HepG2 (cell line): ENCODE measurements at regions not wholly inside any gene's neighbourhood (a gene's known extent, or its start where the extent isn't known, plus 50 kb on each side); places are given as distances from the start of the nearest gene placed in this dataset.

Source experiments
- ATAC-seq: fragments of 200-7000 bp; cut with Tn5 transposase; 3 replicates; pipeline ENCODE4 v1.9.1; 2020; ENCODE audit warnings: mild to moderate bottlenecking, moderate library complexity
- BruUV-seq: library from RNA; stranded (reverse); fragments of 400-500 nt; replicated peaks from 2 replicates; lab custom pipeline; 2021; lab: Mats Ljungman, UMichigan
- CTCF ChIA-PET: fragments of 300-600 bp; formaldehyde crosslinking; extraction: SDS; loops from one replicate; lab custom pipeline; 2021; ENCODE audit warnings: low total read pairs, inconsistent platforms, low intra/inter-chr PET ratio; lab: Yijun Ruan, JAX
- POLR2A ChIA-PET: fragments of 350-600 bp; sonication (Branson Sonifier 250); formaldehyde crosslinking; loops from one replicate; lab custom pipeline; 2020; ENCODE audit warnings: antibody characterized with exemption, inconsistent platforms; lab: Yijun Ruan, JAX
- DNase-seq: peaks from one replicate; pipeline ENCODE4 v3.0.0-alpha.2; 2015; ENCODE audit warnings: low spot score
- FAIRE-seq: peaks from 3 replicates; lab custom pipeline; 2011; peaks lifted over from hg19 to GRCh38; lab: Jason Lieb, UNC
- H2AFZ ChIP-seq: one replicate; pipeline ENCODE4 v1.6.1; 2011; ENCODE audit warnings: low read length, inconsistent platforms
- H3K27ac ChIP-seq: fragments of 300-600 bp; 3 replicates; pipeline ENCODE4 v1.8.0; 2011; ENCODE audit warnings: mixed run types, mild to moderate bottlenecking, mixed read lengths, low read length, inconsistent platforms; ENCODE audit not compliant: insufficient read depth; ENCODE audit errors: extremely low read length
- H3K27me3 ChIP-seq, 2 experiments: fragments of 200-600 bp in 1 of 2; 2 replicates in 1 of 2; 3 replicates in 1 of 2; pipeline versions ENCODE4 v1.6.0 to v1.8.0; 2011; ENCODE audit warnings: low read length in 2 of 2, mild to moderate bottlenecking in 2 of 2, moderate library complexity in 2 of 2, inconsistent platforms in 1 of 2; ENCODE audit not compliant: insufficient read depth in 2 of 2, control insufficient read depth in 1 of 2
- H3K36me3 ChIP-seq, 2 experiments: fragments of 200-600 bp in 1 of 2; replicated peaks in 1 of 2; 2 replicates in 1 of 2; 3 replicates in 1 of 2; pipeline versions ENCODE4 v1.5.1 to v1.8.0; 2011; ENCODE audit warnings: low read length in 2 of 2, inconsistent platforms in 1 of 2; ENCODE audit not compliant: insufficient read depth in 2 of 2, control insufficient read depth in 1 of 2
- H3K4me1 ChIP-seq: 2 replicates; pipeline ENCODE4 v1.5.1; 2012; ENCODE audit warnings: low read length, inconsistent platforms; ENCODE audit not compliant: insufficient read depth
- H3K4me2 ChIP-seq: 2 replicates; pipeline ENCODE4 v1.6.0; 2011; ENCODE audit warnings: low read depth, low read length, inconsistent platforms
- H3K4me3 ChIP-seq, 3 experiments: fragments of 200-600 bp in 1 of 3; sonication (generic), shearing (Covaris generic) in 1 of 3; replicated peaks in 1 of 3; 2 replicates each; pipeline ENCODE4 v1.5.1; 2011 to 2016; ENCODE audit warnings: low read length in 3 of 3, inconsistent platforms in 2 of 3, low read depth in 2 of 3, mild to moderate bottlenecking in 2 of 3, control low read depth in 1 of 3, mixed read lengths in 1 of 3; ENCODE audit not compliant: insufficient read depth in 1 of 3
- H3K79me2 ChIP-seq: one replicate; pipeline ENCODE4 v1.6.1; 2011; ENCODE audit warnings: low read length, inconsistent platforms; ENCODE audit not compliant: insufficient read depth
- H3K9ac ChIP-seq: 2 replicates; pipeline ENCODE4 v1.6.0; 2011; ENCODE audit warnings: mild to moderate bottlenecking, low read depth, low read length, inconsistent platforms; ENCODE audit not compliant: insufficient read depth
- H3K9me3 ChIP-seq: 2 replicates; pipeline ENCODE4 v1.5.1; 2012; ENCODE audit warnings: mild to moderate bottlenecking, low read length
- H4K20me1 ChIP-seq: 2 replicates; pipeline ENCODE4 v1.6.0; 2011; ENCODE audit warnings: inconsistent platforms, mild to moderate bottlenecking, low read length, moderate library complexity; ENCODE audit not compliant: insufficient read depth
- AGO2 ChIP-seq: fragments of 200-400 bp; formaldehyde crosslinking; optimal IDR thresholded peaks from 2 replicates; pipeline ENCODE3; 2017; ENCODE audit warnings: mild to moderate bottlenecking, low read depth, low read length, moderate library complexity
- BATF2 ChIP-seq: sonication (generic); formaldehyde crosslinking; IDR thresholded peaks from 2 replicates; pipeline ENCODE4 v1.8.0; 2022; ENCODE audit warnings: mild to moderate bottlenecking, missing genetic modification reagents, moderate library complexity
- DR1 ChIP-seq: sonication (generic); formaldehyde crosslinking; IDR thresholded peaks from 2 replicates; pipeline ENCODE4 v1.8.0; 2021; ENCODE audit warnings: mild to moderate bottlenecking, missing genetic modification reagents, inconsistent platforms
- GFI1 ChIP-seq: sonication (generic); formaldehyde crosslinking; IDR thresholded peaks from 2 replicates; pipeline ENCODE4 v1.5.0; 2020; ENCODE audit warnings: missing genetic modification reagents, mild to moderate bottlenecking, borderline replicate concordance
- NAIF1 ChIP-seq: sonication (generic); formaldehyde crosslinking; IDR thresholded peaks from 2 replicates; pipeline ENCODE4 v1.5.0; 2020; ENCODE audit warnings: mild to moderate bottlenecking, missing genetic modification reagents, borderline replicate concordance
- ZBTB1 ChIP-seq: sonication (generic); formaldehyde crosslinking; IDR thresholded peaks from 2 replicates; pipeline ENCODE4 v1.4.0; 2020; ENCODE audit warnings: missing genetic modification reagents, borderline replicate concordance
- ZBTB42 ChIP-seq: sonication (generic); formaldehyde crosslinking; IDR thresholded peaks from 2 replicates; pipeline ENCODE4 v1.5.0; 2020; ENCODE audit warnings: mild to moderate bottlenecking, missing genetic modification reagents
- ZMYM3 ChIP-seq: sonication (generic); formaldehyde crosslinking; IDR thresholded peaks from 2 replicates; pipeline ENCODE4 v1.5.1; 2020; ENCODE audit warnings: mild to moderate bottlenecking, missing genetic modification reagents
- ZNF12 ChIP-seq: sonication (generic); formaldehyde crosslinking; IDR thresholded peaks from 2 replicates; pipeline ENCODE4 v1.5.0; 2020; ENCODE audit warnings: missing genetic modification reagents
- ZNF580 ChIP-seq: IDR thresholded peaks from 2 replicates; pipeline ENCODE4 v1.6.1; 2016; ENCODE audit warnings: low read depth, borderline replicate concordance
- ZNF788 ChIP-seq: sonication (generic); formaldehyde crosslinking; IDR thresholded peaks from 2 replicates; pipeline ENCODE4 v1.5.0; 2020; ENCODE audit warnings: mild to moderate bottlenecking, missing genetic modification reagents, borderline replicate concordance
- WGBS: methylation state at CpG from one replicate; pipeline ENCODE4 v1.1.6; 2017; ENCODE audit warnings: low lambda C conversion rate; 5-methylcytosine and 5-hydroxymethylcytosine counted together
- in situ Hi-C: cut with HindIII; loops from 2 replicates; pipeline ENCODE4 v1.10.0; 2017; ENCODE audit warnings: low pct_unique_long_range_greater_than_20kb; ENCODE audit not compliant: extremely low pct_ligation_motif_present
- intact Hi-C: fragments of 100-400 bp; cut with micrococcal nuclease; formaldehyde crosslinking; loops from one replicate; pipeline ENCODE4 v1.10.0; 2022; ENCODE audit not compliant: unreplicated experiment
- TF ChIP-seq, protein P1 (sequence below): sonication (generic); formaldehyde crosslinking; IDR thresholded peaks from 2 replicates; pipeline ENCODE4 v1.4.0; 2020; ENCODE audit warnings: missing genetic modification reagents, borderline replicate concordance
- TF ChIP-seq, protein P2 (sequence below): sonication (generic); formaldehyde crosslinking; conservative IDR thresholded peaks from 2 replicates; pipeline ENCODE4 v1.4.0; 2020; ENCODE audit warnings: missing genetic modification reagents
- TF ChIP-seq, protein P3 (sequence below): sonication (generic); formaldehyde crosslinking; IDR thresholded peaks from 2 replicates; pipeline ENCODE4 v1.4.0; 2020; ENCODE audit warnings: missing genetic modification reagents, borderline replicate concordance

GRCh38 chr5:89759802-89760201 is 649.8 kb downstream of the CETN3 start:
- no peak overlapping the region for H3K27ac ChIP-seq

More at GRCh38 chr5:89759802-89760201, 649.8 kb downstream of the CETN3 start:
- ChIA-PET CTCF (no interaction called here), POLR2A (no interaction called here)
- Histone ChIP-seq H3K9ac (no peak overlapping the region), H3K4me2 (no peak overlapping the region), H4K20me1 (no peaks in the 10 kb centered on the region), H3K4me3 (no peak overlapping the region), H3K36me3 (no peaks in the 10 kb centered on the region), H3K4me1 (no peaks in the 10 kb centered on the region), H3K27me3 (no peaks in the 10 kb centered on the region), H3K9me3 (peaks cover 10% of the 10 kb centered on the region; the same call in 1 of the 2 replicates), H2AFZ (no peak overlapping the region), H3K79me2 (no peaks in the 10 kb centered on the region)
- no TSS peak for BruUV-seq
- FAIRE-seq (no peak), ATAC-seq (no peak), DNase-seq (no peak)
- intact Hi-C loops (no loop called here), in situ Hi-C loops (no loop called here)
- TF ChIP-seq NAIF1 (CRISPR knock-in tag) = no peak
- TF ChIP-seq AGO2 = no peak
- no peak for TF ChIP-seq ZBTB1 (CRISPR knock-in tag)
- TF ChIP-seq ZNF580 = no peak
- TF ChIP-seq ZNF788 (CRISPR knock-in tag) = no peak
- TF ChIP-seq BATF2 (CRISPR knock-in tag) = no peak
- no peak for TF ChIP-seq ZMYM3
- TF ChIP-seq, protein P1, sequence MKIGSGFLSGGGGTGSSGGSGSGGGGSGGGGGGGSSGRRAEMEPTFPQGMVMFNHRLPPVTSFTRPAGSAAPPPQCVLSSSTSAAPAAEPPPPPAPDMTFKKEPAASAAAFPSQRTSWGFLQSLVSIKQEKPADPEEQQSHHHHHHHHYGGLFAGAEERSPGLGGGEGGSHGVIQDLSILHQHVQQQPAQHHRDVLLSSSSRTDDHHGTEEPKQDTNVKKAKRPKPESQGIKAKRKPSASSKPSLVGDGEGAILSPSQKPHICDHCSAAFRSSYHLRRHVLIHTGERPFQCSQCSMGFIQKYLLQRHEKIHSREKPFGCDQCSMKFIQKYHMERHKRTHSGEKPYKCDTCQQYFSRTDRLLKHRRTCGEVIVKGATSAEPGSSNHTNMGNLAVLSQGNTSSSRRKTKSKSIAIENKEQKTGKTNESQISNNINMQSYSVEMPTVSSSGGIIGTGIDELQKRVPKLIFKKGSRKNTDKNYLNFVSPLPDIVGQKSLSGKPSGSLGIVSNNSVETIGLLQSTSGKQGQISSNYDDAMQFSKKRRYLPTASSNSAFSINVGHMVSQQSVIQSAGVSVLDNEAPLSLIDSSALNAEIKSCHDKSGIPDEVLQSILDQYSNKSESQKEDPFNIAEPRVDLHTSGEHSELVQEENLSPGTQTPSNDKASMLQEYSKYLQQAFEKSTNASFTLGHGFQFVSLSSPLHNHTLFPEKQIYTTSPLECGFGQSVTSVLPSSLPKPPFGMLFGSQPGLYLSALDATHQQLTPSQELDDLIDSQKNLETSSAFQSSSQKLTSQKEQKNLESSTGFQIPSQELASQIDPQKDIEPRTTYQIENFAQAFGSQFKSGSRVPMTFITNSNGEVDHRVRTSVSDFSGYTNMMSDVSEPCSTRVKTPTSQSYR = no peak
- TF ChIP-seq, protein P2, sequence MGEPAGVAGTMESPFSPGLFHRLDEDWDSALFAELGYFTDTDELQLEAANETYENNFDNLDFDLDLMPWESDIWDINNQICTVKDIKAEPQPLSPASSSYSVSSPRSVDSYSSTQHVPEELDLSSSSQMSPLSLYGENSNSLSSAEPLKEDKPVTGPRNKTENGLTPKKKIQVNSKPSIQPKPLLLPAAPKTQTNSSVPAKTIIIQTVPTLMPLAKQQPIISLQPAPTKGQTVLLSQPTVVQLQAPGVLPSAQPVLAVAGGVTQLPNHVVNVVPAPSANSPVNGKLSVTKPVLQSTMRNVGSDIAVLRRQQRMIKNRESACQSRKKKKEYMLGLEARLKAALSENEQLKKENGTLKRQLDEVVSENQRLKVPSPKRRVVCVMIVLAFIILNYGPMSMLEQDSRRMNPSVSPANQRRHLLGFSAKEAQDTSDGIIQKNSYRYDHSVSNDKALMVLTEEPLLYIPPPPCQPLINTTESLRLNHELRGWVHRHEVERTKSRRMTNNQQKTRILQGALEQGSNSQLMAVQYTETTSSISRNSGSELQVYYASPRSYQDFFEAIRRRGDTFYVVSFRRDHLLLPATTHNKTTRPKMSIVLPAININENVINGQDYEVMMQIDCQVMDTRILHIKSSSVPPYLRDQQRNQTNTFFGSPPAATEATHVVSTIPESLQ = no peak
- TF ChIP-seq ZBTB42 (CRISPR knock-in tag) = no peak
- no peak for TF ChIP-seq GFI1
- TF ChIP-seq, protein P3, sequence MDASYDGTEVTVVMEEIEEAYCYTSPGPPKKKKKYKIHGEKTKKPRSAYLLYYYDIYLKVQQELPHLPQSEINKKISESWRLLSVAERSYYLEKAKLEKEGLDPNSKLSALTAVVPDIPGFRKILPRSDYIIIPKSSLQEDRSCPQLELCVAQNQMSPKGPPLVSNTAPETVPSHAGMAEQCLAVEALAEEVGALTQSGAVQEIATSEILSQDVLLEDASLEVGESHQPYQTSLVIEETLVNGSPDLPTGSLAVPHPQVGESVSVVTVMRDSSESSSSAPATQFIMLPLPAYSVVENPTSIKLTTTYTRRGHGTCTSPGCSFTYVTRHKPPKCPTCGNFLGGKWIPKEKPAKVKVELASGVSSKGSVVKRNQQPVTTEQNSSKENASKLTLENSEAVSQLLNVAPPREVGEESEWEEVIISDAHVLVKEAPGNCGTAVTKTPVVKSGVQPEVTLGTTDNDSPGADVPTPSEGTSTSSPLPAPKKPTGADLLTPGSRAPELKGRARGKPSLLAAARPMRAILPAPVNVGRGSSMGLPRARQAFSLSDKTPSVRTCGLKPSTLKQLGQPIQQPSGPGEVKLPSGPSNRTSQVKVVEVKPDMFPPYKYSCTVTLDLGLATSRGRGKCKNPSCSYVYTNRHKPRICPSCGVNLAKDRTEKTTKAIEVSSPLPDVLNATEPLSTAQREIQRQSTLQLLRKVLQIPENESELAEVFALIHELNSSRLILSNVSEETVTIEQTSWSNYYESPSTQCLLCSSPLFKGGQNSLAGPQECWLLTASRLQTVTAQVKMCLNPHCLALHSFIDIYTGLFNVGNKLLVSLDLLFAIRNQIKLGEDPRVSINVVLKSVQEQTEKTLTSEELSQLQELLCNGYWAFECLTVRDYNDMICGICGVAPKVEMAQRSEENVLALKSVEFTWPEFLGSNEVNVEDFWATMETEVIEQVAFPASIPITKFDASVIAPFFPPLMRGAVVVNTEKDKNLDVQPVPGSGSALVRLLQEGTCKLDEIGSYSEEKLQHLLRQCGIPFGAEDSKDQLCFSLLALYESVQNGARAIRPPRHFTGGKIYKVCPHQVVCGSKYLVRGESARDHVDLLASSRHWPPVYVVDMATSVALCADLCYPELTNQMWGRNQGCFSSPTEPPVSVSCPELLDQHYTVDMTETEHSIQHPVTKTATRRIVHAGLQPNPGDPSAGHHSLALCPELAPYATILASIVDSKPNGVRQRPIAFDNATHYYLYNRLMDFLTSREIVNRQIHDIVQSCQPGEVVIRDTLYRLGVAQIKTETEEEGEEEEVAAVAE = no peak
- no peak for TF ChIP-seq ZNF12 (CRISPR knock-in tag)
- TF ChIP-seq DR1 (CRISPR knock-in tag) = no peak
- 0% methylated on average over 1 of the region's 1 CpG for WGBS
